Endothelial cell of umbilical vein (primary cell): ENCODE measurements at regions not wholly inside any gene's neighbourhood (a gene's known extent, or its start where the extent isn't known, plus 50 kb on each side); places are given as distances from the start of the nearest gene placed in this dataset.

Source experiments
- BruUV-seq: library from RNA; stranded (reverse); fragments of 400-500 nt; replicated peaks from 2 replicates; lab custom pipeline; 2021; lab: Mats Ljungman, UMichigan
- CTCF ChIA-PET: fragments of 300-600, 350-600 bp; sonication (Branson Sonifier 250); formaldehyde crosslinking; loops from one replicate; lab custom pipeline; 2021; ENCODE audit warnings: antibody characterized with exemption, inconsistent platforms; lab: Charles Lee
- POLR2A ChIA-PET: fragments of 300-600, 350-600 bp; sonication (Branson Sonifier 250); formaldehyde crosslinking; loops from one replicate; lab custom pipeline; 2021; ENCODE audit warnings: antibody characterized with exemption, inconsistent platforms; lab: Charles Lee
- DNase-seq: peaks from one replicate; pipeline ENCODE4 v3.0.0-alpha.2; 2011; ENCODE audit warnings: low read depth, low spot score
- FAIRE-seq: peaks from 2 replicates; lab custom pipeline; 2011; peaks lifted over from hg19 to GRCh38; lab: Jason Lieb, UNC
- H2AFZ ChIP-seq: 2 replicates; pipeline ENCODE4 v1.6.0; 2012; ENCODE audit warnings: low read depth, low read length, control low read depth, inconsistent platforms
- H3K27ac ChIP-seq: 2 replicates; pipeline ENCODE4 v1.5.1; 2011; ENCODE audit warnings: low read depth, mild to moderate bottlenecking, control low read depth, low read length, moderate library complexity; ENCODE audit not compliant: insufficient read depth
- H3K27me3 ChIP-seq, 2 experiments: 2 replicates each; pipeline versions ENCODE4 v1.6.0 to v1.6.1; 2011; ENCODE audit warnings: low read length in 2 of 2, mixed read lengths in 1 of 2; ENCODE audit not compliant: control insufficient read depth in 2 of 2, insufficient read depth in 2 of 2
- H3K36me3 ChIP-seq, 2 experiments: 2 replicates in 1 of 2; 3 replicates in 1 of 2; pipeline ENCODE4 v1.5.1; 2011; ENCODE audit warnings: low read length in 2 of 2, mild to moderate bottlenecking in 1 of 2, moderate library complexity in 1 of 2; ENCODE audit not compliant: control insufficient read depth in 2 of 2, insufficient read depth in 2 of 2; ENCODE audit errors: extremely low read depth in 1 of 2
- H3K4me1 ChIP-seq: 3 replicates; pipeline ENCODE4 v1.5.1; 2011; ENCODE audit warnings: mild to moderate bottlenecking, low read length; ENCODE audit not compliant: control insufficient read depth, insufficient read depth; ENCODE audit errors: extremely low read depth
- H3K4me2 ChIP-seq: 2 replicates; pipeline ENCODE4 v1.6.1; 2011; ENCODE audit warnings: low read length, control low read depth, mixed read lengths; ENCODE audit not compliant: insufficient read depth
- H3K4me3 ChIP-seq, 3 experiments: fragments of 200-600 bp in 1 of 3; sonication (generic), shearing (Covaris generic) in 1 of 3; replicated peaks in 1 of 3; 2 replicates each; pipeline ENCODE4 v1.5.1; 2011 to 2016; ENCODE audit warnings: control low read depth in 3 of 3, low read length in 3 of 3, mild to moderate bottlenecking in 2 of 3, inconsistent platforms in 1 of 3, low read depth in 1 of 3, moderate library complexity in 1 of 3; ENCODE audit not compliant: insufficient read depth in 1 of 3
- H3K79me2 ChIP-seq: 2 replicates; pipeline ENCODE4 v1.6.0; 2012; ENCODE audit warnings: low read length, inconsistent platforms; ENCODE audit not compliant: control insufficient read depth, insufficient read depth
- H3K9ac ChIP-seq: replicated peaks from 2 replicates; pipeline ENCODE3; 2011; ENCODE audit warnings: low read length, control low read depth; ENCODE audit not compliant: insufficient read depth; ENCODE audit errors: extremely low read depth
- H3K9me1 ChIP-seq: replicated peaks from 3 replicates; pipeline ENCODE4 v1.6.0; 2011; ENCODE audit warnings: mild to moderate bottlenecking, low read length; ENCODE audit not compliant: control insufficient read depth, insufficient read depth; ENCODE audit errors: extremely low read depth
- H3K9me3 ChIP-seq: replicated peaks from 2 replicates; pipeline ENCODE4 v1.5.1; 2012; ENCODE audit warnings: low read length, inconsistent platforms; ENCODE audit not compliant: control insufficient read depth, insufficient read depth
- H4K20me1 ChIP-seq: replicated peaks from 2 replicates; pipeline ENCODE3; 2011; ENCODE audit warnings: mild to moderate bottlenecking, low read length; ENCODE audit not compliant: control insufficient read depth, insufficient read depth; ENCODE audit errors: extremely low read depth
- EZH2 ChIP-seq: IDR thresholded peaks from 2 replicates; pipeline ENCODE4 v1.6.1; 2012; ENCODE audit warnings: borderline replicate concordance, low read depth, mild to moderate bottlenecking, moderate library complexity, low read length, inconsistent platforms; ENCODE audit not compliant: severe bottlenecking
- FOS ChIP-seq: IDR thresholded peaks from 2 replicates; pipeline ENCODE4 v1.6.1; 2011; ENCODE audit warnings: mild to moderate bottlenecking, low read length, moderate library complexity, borderline replicate concordance; ENCODE audit not compliant: insufficient read depth
- GATA2 ChIP-seq: IDR thresholded peaks from 2 replicates; pipeline ENCODE4 v1.7.0; 2011; ENCODE audit warnings: low read depth, mild to moderate bottlenecking, moderate library complexity, mixed read lengths, low read length; ENCODE audit not compliant: insufficient read length, insufficient read depth
- JUN ChIP-seq: IDR thresholded peaks from 2 replicates; pipeline ENCODE4 v1.6.1; 2011; ENCODE audit warnings: borderline replicate concordance, low read depth; ENCODE audit not compliant: insufficient read length, insufficient read depth
- POLR2A ChIP-seq: IDR thresholded peaks from 2 replicates; pipeline ENCODE4 v1.6.1; 2012; ENCODE audit warnings: low read depth, mild to moderate bottlenecking, control low read depth, low read length
- dilution Hi-C: fragments of 300-500 bp; cut with MboI; formaldehyde crosslinking; loops from one replicate; pipeline ENCODE4 v1.15.0; 2019; ENCODE audit warnings: low sequenced_read_pairs; ENCODE audit not compliant: extremely low pct_ligation_motif_present
- intact Hi-C: fragments of 100-400 bp; cut with micrococcal nuclease; formaldehyde crosslinking; loops from one replicate; pipeline ENCODE4 v1.10.0; 2022
- TF ChIP-seq, protein P1 (sequence below): IDR thresholded peaks from 2 replicates; pipeline ENCODE4 v1.6.1; 2011; ENCODE audit not compliant: insufficient read depth, insufficient read length
- TF ChIP-seq, protein P2 (sequence below), 2 donors: IDR thresholded peaks; 1 replicate in 1 of 2; 2 replicates in 1 of 2; pipeline ENCODE4 v1.5.1; 2011; ENCODE audit warnings: low read length in 2 of 2, mild to moderate bottlenecking in 2 of 2, moderate library complexity in 2 of 2, control low read depth in 1 of 2, inconsistent platforms in 1 of 2, low read depth in 1 of 2; ENCODE audit not compliant: insufficient read depth in 1 of 2; ENCODE audit errors: extremely low read depth in 1 of 2

DNA sequence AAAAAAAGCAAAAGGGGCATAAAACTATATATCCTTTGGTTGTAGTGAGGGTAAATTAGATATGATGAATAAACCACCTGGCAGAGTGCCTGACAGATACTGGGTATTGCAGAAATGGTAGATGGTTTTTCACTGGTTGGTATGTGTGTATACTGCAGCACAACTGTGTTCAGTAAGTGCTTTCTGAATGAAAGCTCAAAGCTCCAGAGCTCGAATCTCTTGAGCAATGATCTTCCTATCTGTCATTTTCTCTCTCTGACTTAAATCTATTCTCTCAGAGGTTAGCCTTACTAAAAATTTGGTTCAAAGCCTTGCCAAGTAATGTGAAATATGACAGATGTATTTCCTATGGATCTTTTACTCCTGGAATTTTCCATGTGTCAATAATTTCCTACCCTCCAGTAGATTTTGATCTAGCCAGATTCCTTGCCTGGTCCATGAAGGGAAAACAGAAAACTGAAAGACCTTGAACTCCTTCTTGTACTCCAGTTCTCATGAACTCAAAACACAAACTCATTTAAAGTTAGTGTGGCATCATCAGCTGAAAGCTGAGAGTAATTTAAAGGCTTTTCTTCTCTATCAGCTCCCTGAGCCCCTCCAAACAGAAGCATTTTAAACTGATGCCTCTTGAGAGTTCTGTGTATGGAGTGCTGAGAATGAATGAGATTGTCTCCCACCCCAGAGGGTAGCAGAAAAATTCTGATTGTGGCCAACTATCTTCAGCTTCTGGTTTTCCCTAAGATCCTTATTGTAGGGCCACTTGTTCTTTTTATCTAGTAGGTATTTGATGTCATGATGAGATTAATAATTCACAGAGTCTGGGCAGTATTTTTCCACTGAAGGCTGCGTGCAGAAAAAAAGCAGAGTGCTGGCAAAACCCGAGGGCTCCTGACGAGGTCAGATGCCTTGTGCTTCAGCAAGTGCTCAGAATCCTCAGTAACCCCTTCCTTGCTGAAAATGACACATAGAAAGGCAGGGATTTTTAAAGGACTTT is 363.4 kb upstream of the BOD1L1 start:
- Histone ChIP-seq H3K9ac (no peak overlapping the region), H3K27ac (no peak overlapping the region), H3K4me1 (no peaks in the 10 kb centered on the region), H4K20me1 (no peaks in the 10 kb centered on the region), H3K9me3 (no peaks in the 10 kb centered on the region), H3K27me3 (no peaks in the 10 kb centered on the region), H3K4me2 (no peak overlapping the region), H3K9me1 (no peaks in the 10 kb centered on the region), H3K36me3 (no peaks in the 10 kb centered on the region), H3K4me3 (no peak overlapping the region), H2AFZ (no peak overlapping the region), H3K79me2 (no peaks in the 10 kb centered on the region)
- CTCF ChIA-PET: no interaction called here
- no peak for DNase-seq
- no peak for FAIRE-seq
- no TSS peak for BruUV-seq
- POLR2A ChIA-PET: no interaction called here
- TF ChIP-seq EZH2: no peak
- no peak for TF ChIP-seq JUN
- no peak for TF ChIP-seq GATA2
- TF ChIP-seq, protein P1, sequence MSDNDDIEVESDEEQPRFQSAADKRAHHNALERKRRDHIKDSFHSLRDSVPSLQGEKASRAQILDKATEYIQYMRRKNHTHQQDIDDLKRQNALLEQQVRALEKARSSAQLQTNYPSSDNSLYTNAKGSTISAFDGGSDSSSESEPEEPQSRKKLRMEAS: no peak
- TF ChIP-seq FOS: no peak
- TF ChIP-seq POLR2A: no peak
- TF ChIP-seq, protein P2, sequence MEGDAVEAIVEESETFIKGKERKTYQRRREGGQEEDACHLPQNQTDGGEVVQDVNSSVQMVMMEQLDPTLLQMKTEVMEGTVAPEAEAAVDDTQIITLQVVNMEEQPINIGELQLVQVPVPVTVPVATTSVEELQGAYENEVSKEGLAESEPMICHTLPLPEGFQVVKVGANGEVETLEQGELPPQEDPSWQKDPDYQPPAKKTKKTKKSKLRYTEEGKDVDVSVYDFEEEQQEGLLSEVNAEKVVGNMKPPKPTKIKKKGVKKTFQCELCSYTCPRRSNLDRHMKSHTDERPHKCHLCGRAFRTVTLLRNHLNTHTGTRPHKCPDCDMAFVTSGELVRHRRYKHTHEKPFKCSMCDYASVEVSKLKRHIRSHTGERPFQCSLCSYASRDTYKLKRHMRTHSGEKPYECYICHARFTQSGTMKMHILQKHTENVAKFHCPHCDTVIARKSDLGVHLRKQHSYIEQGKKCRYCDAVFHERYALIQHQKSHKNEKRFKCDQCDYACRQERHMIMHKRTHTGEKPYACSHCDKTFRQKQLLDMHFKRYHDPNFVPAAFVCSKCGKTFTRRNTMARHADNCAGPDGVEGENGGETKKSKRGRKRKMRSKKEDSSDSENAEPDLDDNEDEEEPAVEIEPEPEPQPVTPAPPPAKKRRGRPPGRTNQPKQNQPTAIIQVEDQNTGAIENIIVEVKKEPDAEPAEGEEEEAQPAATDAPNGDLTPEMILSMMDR (IDR thresholded peaks at IDR 0.05; ENCODE audit: extremely low read depth in 1 of 2, insufficient read depth in 1 of 2, low read depth in 1 of 2, low read length in 2 of 2): no peak
- intact Hi-C loops (no loop called here), dilution Hi-C loops (no loop called here)
